Keratinocyte (primary cell): ENCODE measurements at regions not wholly inside any gene's neighbourhood (a gene's known extent, or its start where the extent isn't known, plus 50 kb on each side); places are given as distances from the start of the nearest gene placed in this dataset.

Source experiments
- DNase-seq: peaks from one replicate; pipeline ENCODE4 v3.0.0-alpha.2; 2011; ENCODE audit warnings: low read depth, missing footprints, low spot score
- FAIRE-seq: peaks from 2 replicates; lab custom pipeline; 2011; peaks lifted over from hg19 to GRCh38; lab: Jason Lieb, UNC
- H2AFZ ChIP-seq: 2 replicates; pipeline ENCODE4 v1.6.0; 2012; ENCODE audit warnings: low read length, control low read depth, inconsistent platforms; ENCODE audit not compliant: control insufficient read depth
- H3K27ac ChIP-seq: 2 replicates; pipeline ENCODE4 v1.5.1; 2011; ENCODE audit warnings: low read length; ENCODE audit not compliant: control insufficient read depth, insufficient read depth
- H3K27me3 ChIP-seq: 3 replicates; pipeline ENCODE4 v1.6.0; 2011; ENCODE audit warnings: low read length; ENCODE audit not compliant: control insufficient read depth, insufficient read depth; ENCODE audit errors: extremely low read depth
- H3K36me3 ChIP-seq, 2 experiments: 2 replicates in 1 of 2; 3 replicates in 1 of 2; pipeline ENCODE4 v1.5.1; 2011; ENCODE audit warnings: low read length in 2 of 2, mild to moderate bottlenecking in 1 of 2; ENCODE audit not compliant: control insufficient read depth in 2 of 2, insufficient read depth in 2 of 2; ENCODE audit errors: extremely low read depth in 1 of 2
- H3K4me1 ChIP-seq: 3 replicates; pipeline ENCODE4 v1.5.1; 2011; ENCODE audit warnings: low read length; ENCODE audit not compliant: control insufficient read depth, insufficient read depth; ENCODE audit errors: extremely low read depth
- H3K4me2 ChIP-seq: 3 replicates; pipeline ENCODE4 v1.6.0; 2011; ENCODE audit warnings: low read depth, low read length; ENCODE audit not compliant: control insufficient read depth, insufficient read depth; ENCODE audit errors: extremely low read depth
- H3K4me3 ChIP-seq, 3 experiments: fragments of 200-600 bp in 1 of 3; sonication (generic) in 1 of 3; 2 replicates in 2 of 3; 3 replicates in 1 of 3; pipeline ENCODE4 v1.5.1; 2011 to 2016; ENCODE audit warnings: low read length in 3 of 3, mild to moderate bottlenecking in 3 of 3, control low read depth in 2 of 3, inconsistent platforms in 1 of 3, low read depth in 1 of 3, mixed read lengths in 1 of 3, mixed run types in 1 of 3, moderate library complexity in 1 of 3; ENCODE audit not compliant: control insufficient read depth in 2 of 3, insufficient read depth in 2 of 3; ENCODE audit errors: extremely low read depth in 1 of 3
- H3K79me2 ChIP-seq: 2 replicates; pipeline ENCODE4 v1.6.0; 2012; ENCODE audit warnings: low read length; ENCODE audit not compliant: control insufficient read depth, insufficient read depth
- H3K9ac ChIP-seq: 3 replicates; pipeline ENCODE4 v1.6.0; 2011; ENCODE audit warnings: low read length; ENCODE audit not compliant: control insufficient read depth, insufficient read depth; ENCODE audit errors: extremely low read depth
- H3K9me1 ChIP-seq: 3 replicates; pipeline ENCODE4 v1.6.0; 2011; ENCODE audit warnings: low read length; ENCODE audit not compliant: control insufficient read depth, insufficient read depth; ENCODE audit errors: extremely low read depth
- H3K9me3 ChIP-seq: 2 replicates; pipeline ENCODE4 v1.5.1; 2012; ENCODE audit warnings: low read depth, low read length; ENCODE audit not compliant: control insufficient read depth
- H4K20me1 ChIP-seq: 3 replicates; pipeline ENCODE4 v1.6.0; 2011; ENCODE audit warnings: low read length; ENCODE audit not compliant: control insufficient read depth, insufficient read depth; ENCODE audit errors: extremely low read depth
- CTCF ChIP-seq, 3 experiments: IDR thresholded peaks in 1 of 3; conservative IDR thresholded peaks in 1 of 3; optimal IDR thresholded peaks in 1 of 3; 2 replicates in 2 of 3; 3 replicates in 1 of 3; pipeline versions ENCODE3 to v1.5.1; 2011; ENCODE audit warnings: low read length in 3 of 3, mild to moderate bottlenecking in 3 of 3, moderate library complexity in 2 of 3, control low read depth in 1 of 3, inconsistent platforms in 1 of 3; ENCODE audit not compliant: insufficient read depth in 2 of 3; ENCODE audit errors: extremely low read depth in 1 of 3
- EZH2 ChIP-seq: IDR thresholded peaks from one replicate; pipeline ENCODE4 v1.6.1; 2012; ENCODE audit warnings: inconsistent platforms, mild to moderate bottlenecking, low read length, moderate library complexity
- dilution Hi-C: fragments of 300-500 bp; cut with MboI; formaldehyde crosslinking; loops from one replicate; pipeline ENCODE4 v1.7.0; 2020; ENCODE audit warnings: low sequenced_read_pairs; ENCODE audit not compliant: extremely low pct_ligation_motif_present

- no peak for DNase-seq
Measured at GRCh38 chr13:64410276-64411053, 2819.7 kb downstream of the PCDH9 start.

GRCh38 chr13:64397701-64398100 lies 2832.4 kb downstream of the PCDH9 start:
- Histone ChIP-seq H3K79me2 (no peaks in the 10 kb centered on the region), H3K4me2 (no peak overlapping the region), H3K27me3 (no peaks in the 10 kb centered on the region), H3K27ac (no peak overlapping the region), H3K9ac (no peak overlapping the region), H3K4me3 (no peak overlapping the region), H3K9me3 (no peaks in the 10 kb centered on the region), H3K4me1 (no peaks in the 10 kb centered on the region), H2AFZ (no peak overlapping the region), H4K20me1 (no peaks in the 10 kb centered on the region), H3K9me1 (no peaks in the 10 kb centered on the region), H3K36me3 (no peaks in the 10 kb centered on the region)
- no peak for DNase-seq
- TF ChIP-seq EZH2, result no peak
- no peak for TF ChIP-seq CTCF (optimal IDR thresholded peaks at IDR 0.05 in 1 of 3, IDR thresholded peaks at IDR 0.05 in 1 of 3, conservative IDR thresholded peaks at IDR 0.05 in 1 of 3; ENCODE audit: extremely low read depth in 1 of 3, insufficient read depth in 2 of 3, low read length in 3 of 3)
- no peak for FAIRE-seq
- dilution Hi-C loops, result no loop called here

More at GRCh38 chr13:64410276-64411053, 2819.7 kb downstream of the PCDH9 start:
- no peak overlapping the region for H3K4me3 ChIP-seq
- no peaks in the 10 kb centered on the region for H3K36me3 ChIP-seq
- no peak overlapping the region for H3K9ac ChIP-seq
- H3K27me3 ChIP-seq, result no peaks in the 10 kb centered on the region
- no peak overlapping the region for H2AFZ ChIP-seq
- H4K20me1 ChIP-seq, result no peaks in the 10 kb centered on the region
- TF ChIP-seq CTCF (optimal IDR thresholded peaks at IDR 0.05 in 1 of 3, IDR thresholded peaks at IDR 0.05 in 1 of 3, conservative IDR thresholded peaks at IDR 0.05 in 1 of 3; ENCODE audit: extremely low read depth in 1 of 3, insufficient read depth in 2 of 3, low read length in 3 of 3) (no peak), EZH2 (no peak)
- H3K27ac ChIP-seq, result no peak overlapping the region
- H3K79me2 ChIP-seq, result no peaks in the 10 kb centered on the region
- H3K4me2 ChIP-seq, result no peak overlapping the region
- H3K4me1 ChIP-seq, result no peaks in the 10 kb centered on the region
- no peak for FAIRE-seq
- dilution Hi-C loops, result no loop called here
- H3K9me1 ChIP-seq, result no peaks in the 10 kb centered on the region
- no peaks in the 10 kb centered on the region for H3K9me3 ChIP-seq
